AG04449 (cell line): ENCODE measurements at regions not wholly inside any gene's neighbourhood (a gene's known extent, or its start where the extent isn't known, plus 50 kb on each side); places are given as distances from the start of the nearest gene placed in this dataset.

ENCODE experiments used
- CTCF ChIA-PET: fragments of 350-600 bp; formaldehyde crosslinking; extraction: SDS; loops from one replicate; lab custom pipeline; 2021; ENCODE audit warnings: antibody characterized with exemption; lab: Yijun Ruan, JAX
- POLR2A ChIA-PET: fragments of 400-600, 350-600 bp; formaldehyde crosslinking; extraction: SDS; loops from one replicate; lab custom pipeline; 2020; ENCODE audit warnings: antibody characterized with exemption, inconsistent platforms; lab: Yijun Ruan, JAX
- DNase-seq: peaks from one replicate; pipeline ENCODE4 v3.0.0-alpha.2; 2010; ENCODE audit warnings: low read depth, low spot score
- H3K4me3 ChIP-seq: 2 replicates; pipeline ENCODE4 v1.5.1; 2011; ENCODE audit warnings: low read depth, mild to moderate bottlenecking, control low read depth, low read length
- TF ChIP-seq, protein P1 (sequence below): IDR thresholded peaks from one replicate; pipeline ENCODE4 v1.5.1; 2011; ENCODE audit warnings: mild to moderate bottlenecking, moderate library complexity, low read length, control low read depth, inconsistent platforms; ENCODE audit not compliant: insufficient read depth; ENCODE audit errors: missing control alignments

DNA sequence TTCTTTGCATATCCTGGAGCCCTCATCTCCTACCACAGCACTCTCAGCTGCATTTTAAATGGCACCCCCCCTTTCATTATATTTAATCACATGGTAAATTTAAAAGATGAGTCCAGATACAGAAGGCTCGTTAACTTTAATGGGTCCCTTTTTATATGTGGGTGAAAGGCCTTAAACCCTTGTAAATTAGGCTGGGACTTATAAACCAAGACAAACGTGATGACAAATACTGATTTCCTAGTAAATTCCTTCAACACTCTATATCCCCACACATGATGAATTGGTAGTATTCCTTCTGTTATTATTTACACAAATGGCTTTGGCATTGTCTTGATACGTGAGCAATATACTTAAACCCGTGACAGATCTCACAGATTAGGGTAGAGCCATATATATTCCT lies 210.6 kb downstream of the CAAP1 start:
- H3K4me3 ChIP-seq = no peak overlapping the region
- CTCF ChIA-PET = no interaction called here
- POLR2A ChIA-PET = no interaction called here
- no peak for DNase-seq
- TF ChIP-seq, protein P1, sequence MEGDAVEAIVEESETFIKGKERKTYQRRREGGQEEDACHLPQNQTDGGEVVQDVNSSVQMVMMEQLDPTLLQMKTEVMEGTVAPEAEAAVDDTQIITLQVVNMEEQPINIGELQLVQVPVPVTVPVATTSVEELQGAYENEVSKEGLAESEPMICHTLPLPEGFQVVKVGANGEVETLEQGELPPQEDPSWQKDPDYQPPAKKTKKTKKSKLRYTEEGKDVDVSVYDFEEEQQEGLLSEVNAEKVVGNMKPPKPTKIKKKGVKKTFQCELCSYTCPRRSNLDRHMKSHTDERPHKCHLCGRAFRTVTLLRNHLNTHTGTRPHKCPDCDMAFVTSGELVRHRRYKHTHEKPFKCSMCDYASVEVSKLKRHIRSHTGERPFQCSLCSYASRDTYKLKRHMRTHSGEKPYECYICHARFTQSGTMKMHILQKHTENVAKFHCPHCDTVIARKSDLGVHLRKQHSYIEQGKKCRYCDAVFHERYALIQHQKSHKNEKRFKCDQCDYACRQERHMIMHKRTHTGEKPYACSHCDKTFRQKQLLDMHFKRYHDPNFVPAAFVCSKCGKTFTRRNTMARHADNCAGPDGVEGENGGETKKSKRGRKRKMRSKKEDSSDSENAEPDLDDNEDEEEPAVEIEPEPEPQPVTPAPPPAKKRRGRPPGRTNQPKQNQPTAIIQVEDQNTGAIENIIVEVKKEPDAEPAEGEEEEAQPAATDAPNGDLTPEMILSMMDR = no peak

DNA sequence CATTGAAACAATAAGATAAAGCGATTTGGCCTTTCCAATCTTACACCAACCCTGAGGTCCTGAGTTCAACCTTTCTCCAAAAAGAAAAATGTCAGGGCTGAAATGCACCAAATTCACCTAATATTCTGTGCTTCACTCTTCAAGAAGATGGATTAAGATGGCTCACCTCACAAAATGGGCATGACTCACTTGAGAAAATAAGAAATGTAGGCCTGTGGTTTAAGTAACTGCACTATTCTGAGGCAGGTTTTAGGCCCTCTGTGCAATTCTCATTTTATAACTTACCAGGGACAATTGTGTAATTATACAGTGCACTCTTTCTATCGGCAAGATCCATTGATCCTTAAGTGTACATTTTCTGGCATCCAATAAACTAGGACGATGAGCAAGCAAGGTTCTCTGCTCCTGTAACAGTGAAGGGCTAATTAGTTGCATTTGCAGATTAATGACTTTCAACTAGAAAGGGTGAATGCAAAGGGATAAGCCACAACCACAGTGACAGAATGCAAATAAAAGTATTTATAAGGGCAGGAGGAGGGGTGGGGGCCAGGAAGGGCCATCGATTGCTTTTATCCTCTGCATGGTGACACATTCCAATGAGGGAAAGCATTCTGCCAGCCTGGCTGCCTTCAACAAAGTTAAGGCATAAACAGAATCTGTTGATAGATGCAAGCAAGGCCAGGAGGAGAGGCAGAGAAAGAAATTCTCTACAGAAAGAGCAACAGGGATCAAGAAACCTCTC lies 214.5 kb downstream of the CAAP1 start:
- TF ChIP-seq, protein P1 = no peak
- POLR2A ChIA-PET = no interaction called here
- CTCF ChIA-PET = no interaction called here
- no peak overlapping the region for H3K4me3 ChIP-seq
- no peak for DNase-seq

DNA sequence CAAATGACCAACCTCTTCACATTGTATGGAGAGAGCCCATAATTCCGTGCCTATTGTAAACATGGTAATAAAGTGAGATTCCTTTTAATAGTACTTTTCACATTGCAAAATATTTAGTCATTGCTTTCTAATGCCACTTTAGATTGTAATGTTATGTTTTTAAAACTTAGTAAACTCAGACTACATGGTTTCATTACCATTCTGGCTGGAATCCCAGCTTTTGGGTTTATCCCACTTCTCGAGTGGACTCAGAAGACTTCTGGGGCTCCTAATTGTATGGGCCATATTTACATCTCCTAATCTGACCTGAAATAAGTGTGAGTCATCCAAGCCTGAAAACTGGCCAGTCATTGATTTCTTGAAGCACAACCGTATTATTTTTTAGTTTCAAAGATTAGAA lies 217.6 kb downstream of the CAAP1 start:
- ChIA-PET CTCF (interaction anchor here (1.5 kb wide), 1 partner anchor 21 kb away, joined by 3 read pairs; no protein-coding TSS in a partner anchor), POLR2A (no interaction called here)
- no peak for DNase-seq
- no peak overlapping the region for H3K4me3 ChIP-seq
- TF ChIP-seq, protein P1 = no peak

DNA sequence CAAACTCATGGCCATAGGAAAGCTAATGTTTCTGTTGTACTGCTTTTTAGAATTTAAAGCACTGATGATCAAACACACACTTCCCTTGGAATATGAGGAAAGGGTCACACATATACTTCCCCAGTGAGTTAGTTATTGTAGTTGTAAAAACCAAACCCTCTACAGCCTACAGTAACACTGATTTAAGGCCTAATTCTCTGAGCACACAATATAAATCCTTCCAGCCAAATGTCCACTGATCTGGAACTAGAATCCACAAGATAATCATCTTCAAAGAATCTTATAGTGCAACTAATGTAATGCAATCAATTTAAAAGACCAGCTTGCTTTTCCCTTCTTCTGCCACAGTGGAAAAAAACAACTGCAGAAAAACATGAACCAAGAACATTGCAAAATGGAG lies 219.3 kb downstream of the CAAP1 start:
- ChIA-PET POLR2A (no interaction called here), CTCF (no interaction called here)
- TF ChIP-seq, protein P1 = no peak
- DNase-seq = no peak
- no peak overlapping the region for H3K4me3 ChIP-seq

DNA sequence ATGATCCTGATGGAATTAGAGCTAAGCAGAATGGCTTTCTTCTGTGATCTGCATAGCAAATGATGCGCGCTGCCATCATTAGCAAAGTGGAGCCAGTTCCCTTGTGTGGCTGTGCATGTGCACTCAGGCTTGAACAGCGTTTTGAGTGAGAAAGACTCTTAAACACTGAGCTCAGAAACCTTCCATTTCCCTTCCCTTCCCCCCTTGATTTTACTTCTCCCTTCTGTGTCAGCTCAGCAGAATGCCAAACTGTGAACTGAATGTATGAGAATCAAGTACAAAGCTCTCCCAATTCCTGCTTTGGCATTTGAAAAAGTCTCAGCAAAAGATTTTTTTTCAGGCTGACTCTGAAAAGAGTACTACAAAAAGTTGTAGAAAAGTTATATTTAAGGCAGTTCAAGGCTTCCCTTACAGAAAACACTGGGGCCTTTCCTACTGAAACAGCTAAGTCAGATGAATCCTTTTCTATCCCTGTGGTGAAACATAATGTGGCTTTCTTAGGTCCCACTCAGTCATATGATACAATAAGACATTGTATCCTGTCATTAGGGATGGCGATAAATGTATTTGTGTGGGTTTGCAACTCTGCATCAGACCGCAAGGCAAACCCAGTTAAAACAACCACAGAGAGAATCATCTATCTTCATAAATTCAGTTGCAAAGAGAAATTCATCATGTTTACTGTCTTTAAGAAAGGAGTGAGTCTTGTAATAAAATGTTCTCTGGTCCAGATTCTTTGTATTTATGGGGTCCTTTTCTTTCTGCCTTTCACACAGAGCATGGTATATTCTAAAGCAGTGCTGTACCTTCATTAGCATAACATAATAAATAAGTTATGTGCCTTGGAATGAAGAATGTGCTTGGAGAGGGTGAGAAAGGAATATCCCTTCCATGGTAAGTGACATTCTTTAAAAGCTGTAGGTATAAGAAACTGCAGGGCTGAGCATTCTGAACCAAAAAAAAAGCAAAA lies 222.6 kb downstream of the CAAP1 start:
- no peak overlapping the region for H3K4me3 ChIP-seq
- POLR2A ChIA-PET = no interaction called here
- DNase-seq = no peak
- TF ChIP-seq, protein P1 = no peak
- CTCF ChIA-PET = interaction anchor here (1.5 kb wide), 2 partner anchors 7 to 14 kb away, joined by 3 read pairs; no protein-coding TSS in a partner anchor

GRCh38 chr9:26667882-26668281 lies 224.7 kb downstream of the CAAP1 start:
- H3K4me3 ChIP-seq = no peak overlapping the region
- no peak for DNase-seq
- POLR2A ChIA-PET = no interaction called here
- CTCF ChIA-PET = interaction anchor here (1.3 to 1.8 kb wide), 2 partner anchors 11 to 14 kb away, joined by 5 to 6 read pairs; no protein-coding TSS in a partner anchor
- TF ChIP-seq, protein P1 = no peak
